ENCODE measurements at regions not wholly inside any gene's neighbourhood (a gene's known extent, or its start where the extent isn't known, plus 50 kb on each side); places are given as distances from the start of the nearest gene placed in this dataset.

DNA sequence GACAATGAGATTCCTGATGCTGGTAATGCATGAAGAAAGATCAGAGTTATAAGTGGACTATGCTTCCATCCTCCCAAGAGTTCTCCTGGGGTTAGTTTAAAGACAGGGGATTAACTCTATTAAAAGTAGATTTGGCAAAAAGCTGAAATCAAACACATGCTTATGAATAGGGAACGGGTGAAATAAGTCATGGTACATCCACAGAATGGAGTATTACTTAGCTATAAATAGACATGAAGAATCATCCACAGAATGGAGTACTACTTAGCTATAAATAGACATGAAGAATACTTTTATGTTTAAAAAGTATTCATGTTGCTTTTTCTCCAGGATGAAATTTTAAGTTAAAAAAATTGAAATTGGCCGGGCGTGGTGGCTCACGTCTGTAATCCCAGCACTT lies 596.4 kb upstream of the B3GAT1 start:
- TF ChIP-seq, protein P1, sequence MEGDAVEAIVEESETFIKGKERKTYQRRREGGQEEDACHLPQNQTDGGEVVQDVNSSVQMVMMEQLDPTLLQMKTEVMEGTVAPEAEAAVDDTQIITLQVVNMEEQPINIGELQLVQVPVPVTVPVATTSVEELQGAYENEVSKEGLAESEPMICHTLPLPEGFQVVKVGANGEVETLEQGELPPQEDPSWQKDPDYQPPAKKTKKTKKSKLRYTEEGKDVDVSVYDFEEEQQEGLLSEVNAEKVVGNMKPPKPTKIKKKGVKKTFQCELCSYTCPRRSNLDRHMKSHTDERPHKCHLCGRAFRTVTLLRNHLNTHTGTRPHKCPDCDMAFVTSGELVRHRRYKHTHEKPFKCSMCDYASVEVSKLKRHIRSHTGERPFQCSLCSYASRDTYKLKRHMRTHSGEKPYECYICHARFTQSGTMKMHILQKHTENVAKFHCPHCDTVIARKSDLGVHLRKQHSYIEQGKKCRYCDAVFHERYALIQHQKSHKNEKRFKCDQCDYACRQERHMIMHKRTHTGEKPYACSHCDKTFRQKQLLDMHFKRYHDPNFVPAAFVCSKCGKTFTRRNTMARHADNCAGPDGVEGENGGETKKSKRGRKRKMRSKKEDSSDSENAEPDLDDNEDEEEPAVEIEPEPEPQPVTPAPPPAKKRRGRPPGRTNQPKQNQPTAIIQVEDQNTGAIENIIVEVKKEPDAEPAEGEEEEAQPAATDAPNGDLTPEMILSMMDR (conservative IDR thresholded peaks at IDR 0.05) = no peak
- TF ChIP-seq EZH2 (IDR thresholded peaks at IDR 0.05; ENCODE audit: low read depth) = no peak
